ENCODE measurements at regions not wholly inside any gene's neighbourhood (a gene's known extent, or its start where the extent isn't known, plus 50 kb on each side); places are given as distances from the start of the nearest gene placed in this dataset.
A peak's percentile ranks its signal among the peaks of the same experiment; 100 is the strongest.
"Not testable (repeated sequence)": the region's sequence is repeated elsewhere in the genome, so short reads cannot be mapped to it uniquely, and the experiment has no call there.

DNA sequence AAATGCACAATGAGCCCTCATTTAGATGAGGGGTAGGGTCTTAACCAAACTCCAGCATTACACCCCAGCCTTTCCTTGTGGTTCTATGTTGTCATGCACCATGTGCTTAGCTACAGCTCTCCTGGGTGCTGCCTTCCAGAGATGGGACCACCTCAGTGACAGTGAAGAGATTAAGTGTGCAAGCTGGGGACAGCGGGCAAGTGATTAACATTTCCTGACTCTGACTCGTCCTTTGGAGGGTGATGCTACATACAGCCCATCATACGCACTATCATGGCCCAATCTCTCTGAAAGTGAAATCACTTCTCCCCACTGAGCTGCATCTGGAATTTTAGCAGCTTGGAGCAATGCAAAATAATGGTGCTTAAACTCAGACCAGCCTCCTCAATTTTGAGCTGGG lies 293.0 kb upstream of the PLGLB1 start:
- POLR2A ChIA-PET; H3K9me3 ChIP-seq (ENCODE audit: control extremely low read depth in 1 of 3, control insufficient read depth in 2 of 3, insufficient read depth in 1 of 3, low read length in 2 of 3); H3K27ac Mint-ChIP-seq; H3K9ac ChIP-seq (ENCODE audit: low read length); H3K27me3 ChIP-seq (replicated peaks in 1 of 4; ENCODE audit: control extremely low read depth in 1 of 4, control insufficient read depth in 3 of 4, insufficient read depth in 4 of 4, low read length in 3 of 4); H3K4me3 Mint-ChIP-seq; H3K4me1 Mint-ChIP-seq; H3K27me3 Mint-ChIP-seq; H3K4me1 ChIP-seq (ENCODE audit: control insufficient read depth in 2 of 2, insufficient read depth in 2 of 2, low read length in 2 of 2); H3K27ac ChIP-seq (ENCODE audit: low read length in 2 of 2); H3K9me3 Mint-ChIP-seq (ENCODE audit: insufficient read depth); CTCF ChIA-PET; H3K79me2 ChIP-seq (ENCODE audit: control insufficient read depth, insufficient read depth, low read length); DNase-seq; H2AFZ ChIP-seq (ENCODE audit: insufficient read depth, low read depth, low read length, poor library complexity, severe bottlenecking); H4K20me1 ChIP-seq (ENCODE audit: control insufficient read depth, insufficient read depth, low read length, poor library complexity, severe bottlenecking); ATAC-seq (ENCODE audit: low read depth); H3K4me2 ChIP-seq (replicated peaks; ENCODE audit: low read depth, low read length, poor library complexity, severe bottlenecking); H3K4me3 ChIP-seq (ENCODE audit: control extremely low read depth in 1 of 5, extremely low read depth in 1 of 5, insufficient read depth in 1 of 5, low read depth in 2 of 5, low read length in 4 of 5); H3K36me3 ChIP-seq (replicated peaks in 1 of 2; ENCODE audit: control extremely low read depth in 1 of 2, control insufficient read depth in 1 of 2, extremely low read depth in 1 of 2, insufficient read depth in 2 of 2, low read length in 1 of 2); intact Hi-C loops (cut with micrococcal nuclease): not testable (repeated sequence)
- WGBS (ENCODE audit: insufficient coverage): no CpG with 5 or more reads among the region's 3 CpGs

GRCh38 chr2:87315183-87315902 lies 293.7 kb upstream of the PLGLB1 start:
- CTCF ChIA-PET; H3K4me3 Mint-ChIP-seq; H3K27ac Mint-ChIP-seq; POLR2A ChIA-PET; H3K9me3 ChIP-seq (ENCODE audit: control extremely low read depth in 1 of 3, control insufficient read depth in 2 of 3, insufficient read depth in 1 of 3, low read length in 2 of 3); H4K20me1 ChIP-seq (ENCODE audit: control insufficient read depth, insufficient read depth, low read length, poor library complexity, severe bottlenecking); intact Hi-C loops (cut with micrococcal nuclease); H3K79me2 ChIP-seq (ENCODE audit: control insufficient read depth, insufficient read depth, low read length); H3K9ac ChIP-seq (ENCODE audit: low read length); H3K9me3 Mint-ChIP-seq (ENCODE audit: insufficient read depth); H3K27me3 Mint-ChIP-seq; H3K4me2 ChIP-seq (replicated peaks; ENCODE audit: low read depth, low read length, poor library complexity, severe bottlenecking); H3K36me3 ChIP-seq (replicated peaks in 1 of 2; ENCODE audit: control extremely low read depth in 1 of 2, control insufficient read depth in 1 of 2, extremely low read depth in 1 of 2, insufficient read depth in 2 of 2, low read length in 1 of 2); H3K4me1 Mint-ChIP-seq; H3K27ac ChIP-seq (ENCODE audit: low read length in 2 of 2); H2AFZ ChIP-seq (ENCODE audit: insufficient read depth, low read depth, low read length, poor library complexity, severe bottlenecking); H3K27me3 ChIP-seq (replicated peaks in 1 of 4; ENCODE audit: control extremely low read depth in 1 of 4, control insufficient read depth in 3 of 4, insufficient read depth in 4 of 4, low read length in 3 of 4); H3K4me3 ChIP-seq (ENCODE audit: control extremely low read depth in 1 of 5, extremely low read depth in 1 of 5, insufficient read depth in 1 of 5, low read depth in 2 of 5, low read length in 4 of 5); H3K4me1 ChIP-seq (ENCODE audit: control insufficient read depth in 2 of 2, insufficient read depth in 2 of 2, low read length in 2 of 2): not testable (repeated sequence)
- peak; percentile 76 for ATAC-seq (ENCODE audit: low read depth)
- WGBS (ENCODE audit: insufficient coverage): 80% methylated on average over 1 of the region's 6 CpGs
- peak; percentile 12 for DNase-seq

- POLR2A ChIA-PET; H4K20me1 ChIP-seq (ENCODE audit: control insufficient read depth, insufficient read depth, low read length, poor library complexity, severe bottlenecking); H3K79me2 ChIP-seq (ENCODE audit: control insufficient read depth, insufficient read depth, low read length); ATAC-seq (ENCODE audit: low read depth); H3K4me2 ChIP-seq (replicated peaks; ENCODE audit: low read depth, low read length, poor library complexity, severe bottlenecking); H3K9ac ChIP-seq (ENCODE audit: low read length); H3K4me1 ChIP-seq (ENCODE audit: control insufficient read depth in 2 of 2, insufficient read depth in 2 of 2, low read length in 2 of 2); H3K27me3 Mint-ChIP-seq; H2AFZ ChIP-seq (ENCODE audit: insufficient read depth, low read depth, low read length, poor library complexity, severe bottlenecking); H3K27ac Mint-ChIP-seq; H3K4me1 Mint-ChIP-seq; CTCF ChIA-PET; intact Hi-C loops (cut with micrococcal nuclease); H3K36me3 ChIP-seq (replicated peaks in 1 of 2; ENCODE audit: control extremely low read depth in 1 of 2, control insufficient read depth in 1 of 2, extremely low read depth in 1 of 2, insufficient read depth in 2 of 2, low read length in 1 of 2); DNase-seq; H3K27ac ChIP-seq (ENCODE audit: low read length in 2 of 2); H3K27me3 ChIP-seq (replicated peaks in 1 of 4; ENCODE audit: control extremely low read depth in 1 of 4, control insufficient read depth in 3 of 4, insufficient read depth in 4 of 4, low read length in 3 of 4); H3K4me3 ChIP-seq (ENCODE audit: control extremely low read depth in 1 of 5, extremely low read depth in 1 of 5, insufficient read depth in 1 of 5, low read depth in 2 of 5, low read length in 4 of 5); H3K9me3 Mint-ChIP-seq (ENCODE audit: insufficient read depth); H3K9me3 ChIP-seq (ENCODE audit: control extremely low read depth in 1 of 3, control insufficient read depth in 2 of 3, insufficient read depth in 1 of 3, low read length in 2 of 3); H3K4me3 Mint-ChIP-seq: not testable (repeated sequence)
- no CpG with 5 or more reads among the region's 1 CpG for WGBS (ENCODE audit: insufficient coverage)
These were observed 295.5 kb upstream of the PLGLB1 start for GRCh38 chr2:87317193-87317592.

GRCh38 chr2:87318814-87319491 lies 297.3 kb upstream of the PLGLB1 start:
- WGBS (ENCODE audit: insufficient coverage): no CpG with 5 or more reads among the region's 2 CpGs
- H3K36me3 ChIP-seq (replicated peaks in 1 of 2; ENCODE audit: control extremely low read depth in 1 of 2, control insufficient read depth in 1 of 2, extremely low read depth in 1 of 2, insufficient read depth in 2 of 2, low read length in 1 of 2); H3K27me3 Mint-ChIP-seq; H3K79me2 ChIP-seq (ENCODE audit: control insufficient read depth, insufficient read depth, low read length); H4K20me1 ChIP-seq (ENCODE audit: control insufficient read depth, insufficient read depth, low read length, poor library complexity, severe bottlenecking); H3K4me2 ChIP-seq (replicated peaks; ENCODE audit: low read depth, low read length, poor library complexity, severe bottlenecking); H3K27ac Mint-ChIP-seq; H3K9ac ChIP-seq (ENCODE audit: low read length); H3K4me3 ChIP-seq (ENCODE audit: control extremely low read depth in 1 of 5, extremely low read depth in 1 of 5, insufficient read depth in 1 of 5, low read depth in 2 of 5, low read length in 4 of 5); ATAC-seq (ENCODE audit: low read depth); intact Hi-C loops (cut with micrococcal nuclease); POLR2A ChIA-PET; H3K27me3 ChIP-seq (replicated peaks in 1 of 4; ENCODE audit: control extremely low read depth in 1 of 4, control insufficient read depth in 3 of 4, insufficient read depth in 4 of 4, low read length in 3 of 4); DNase-seq; CTCF ChIA-PET; H3K27ac ChIP-seq (ENCODE audit: low read length in 2 of 2); H3K9me3 Mint-ChIP-seq (ENCODE audit: insufficient read depth); H3K9me3 ChIP-seq (ENCODE audit: control extremely low read depth in 1 of 3, control insufficient read depth in 2 of 3, insufficient read depth in 1 of 3, low read length in 2 of 3); H2AFZ ChIP-seq (ENCODE audit: insufficient read depth, low read depth, low read length, poor library complexity, severe bottlenecking); H3K4me1 Mint-ChIP-seq; H3K4me3 Mint-ChIP-seq: not testable (repeated sequence)
- peaks cover 0 to 10% of the 10 kb centered on the region in 2 donors for H3K4me1 ChIP-seq (ENCODE audit: control insufficient read depth in 2 of 2, insufficient read depth in 2 of 2, low read length in 2 of 2)
